Testis (tissue), 2 donors: ENCODE measurements at regions not wholly inside any gene's neighbourhood (a gene's known extent, or its start where the extent isn't known, plus 50 kb on each side); places are given as distances from the start of the nearest gene placed in this dataset.

Experiments used
- POLR2A ChIP-seq: fragments of 450-650 bp; IDR thresholded peaks from one replicate; pipeline ENCODE4 v1.6.1; 2017; ENCODE audit warnings: antibody characterized with exemption, mild to moderate bottlenecking, moderate library complexity
- TF ChIP-seq, protein P1 (sequence below), 3 experiments: fragments of 450-650 bp in 2 of 3; fragments of 200-600 bp in 1 of 3; sonication (generic) in 1 of 3; IDR thresholded peaks; one replicate each; pipeline ENCODE4 v1.5.1; 2016 to 2019; ENCODE audit warnings: antibody characterized with exemption in 3 of 3, mild to moderate bottlenecking in 2 of 3, moderate library complexity in 1 of 3

DNA sequence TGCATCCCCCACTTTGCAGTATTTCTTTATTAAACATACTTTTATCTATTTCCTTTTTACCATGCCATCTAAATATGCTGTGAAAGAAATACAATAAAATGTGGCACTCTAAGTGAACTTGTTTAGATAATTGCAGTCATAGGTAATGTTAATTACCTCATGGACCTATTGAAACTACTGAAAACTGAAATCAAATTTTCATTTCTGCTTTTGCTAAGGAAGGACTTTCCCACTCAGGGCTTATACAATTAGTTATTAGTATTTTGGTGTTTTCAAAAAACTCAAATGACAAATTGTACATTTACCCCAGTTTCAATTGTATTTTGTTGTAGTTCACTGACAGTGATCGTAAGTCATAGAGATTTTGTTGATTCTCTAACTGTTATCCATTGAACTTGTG, 88.4 kb downstream of the ID4 start:
- TF ChIP-seq, protein P1, sequence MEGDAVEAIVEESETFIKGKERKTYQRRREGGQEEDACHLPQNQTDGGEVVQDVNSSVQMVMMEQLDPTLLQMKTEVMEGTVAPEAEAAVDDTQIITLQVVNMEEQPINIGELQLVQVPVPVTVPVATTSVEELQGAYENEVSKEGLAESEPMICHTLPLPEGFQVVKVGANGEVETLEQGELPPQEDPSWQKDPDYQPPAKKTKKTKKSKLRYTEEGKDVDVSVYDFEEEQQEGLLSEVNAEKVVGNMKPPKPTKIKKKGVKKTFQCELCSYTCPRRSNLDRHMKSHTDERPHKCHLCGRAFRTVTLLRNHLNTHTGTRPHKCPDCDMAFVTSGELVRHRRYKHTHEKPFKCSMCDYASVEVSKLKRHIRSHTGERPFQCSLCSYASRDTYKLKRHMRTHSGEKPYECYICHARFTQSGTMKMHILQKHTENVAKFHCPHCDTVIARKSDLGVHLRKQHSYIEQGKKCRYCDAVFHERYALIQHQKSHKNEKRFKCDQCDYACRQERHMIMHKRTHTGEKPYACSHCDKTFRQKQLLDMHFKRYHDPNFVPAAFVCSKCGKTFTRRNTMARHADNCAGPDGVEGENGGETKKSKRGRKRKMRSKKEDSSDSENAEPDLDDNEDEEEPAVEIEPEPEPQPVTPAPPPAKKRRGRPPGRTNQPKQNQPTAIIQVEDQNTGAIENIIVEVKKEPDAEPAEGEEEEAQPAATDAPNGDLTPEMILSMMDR (IDR thresholded peaks at IDR 0.05), result no peak
- no peak for TF ChIP-seq POLR2A
